CD14-positive monocyte (primary cell): ENCODE measurements at regions not wholly inside any gene's neighbourhood (a gene's known extent, or its start where the extent isn't known, plus 50 kb on each side); places are given as distances from the start of the nearest gene placed in this dataset.

ENCODE experiments used
- DNase-seq, 3 donors: peaks; one replicate each; pipeline ENCODE4 v3.0.0-alpha.2; 2011 to 2022
- H2AFZ ChIP-seq: 2 replicates; pipeline ENCODE4 v1.6.0; 2012; ENCODE audit warnings: mild to moderate bottlenecking, low read depth, low read length, inconsistent platforms; ENCODE audit not compliant: insufficient read depth, poor library complexity, severe bottlenecking
- H3K27ac ChIP-seq, 2 donors: 1 replicate in 1 of 2; 2 replicates in 1 of 2; pipeline ENCODE4 v1.5.1; 2012 to 2013; ENCODE audit warnings: low read length in 2 of 2, control low read depth in 1 of 2, inconsistent platforms in 1 of 2, low read depth in 1 of 2, mild to moderate bottlenecking in 1 of 2
- H3K27me3 ChIP-seq, 2 donors: one replicate each; pipeline versions ENCODE4 v1.6.0 to v1.6.1; 2011 to 2013; ENCODE audit warnings: low read length in 2 of 2; ENCODE audit not compliant: control insufficient read depth in 2 of 2, insufficient read depth in 2 of 2
- H3K36me3 ChIP-seq, 2 donors: replicated peaks in 1 of 2; 1 replicate in 1 of 2; 2 replicates in 1 of 2; pipeline versions ENCODE4 v1.5.1 to v1.6.1; 2012 to 2013; ENCODE audit warnings: low read length in 2 of 2, control low read depth in 1 of 2, inconsistent platforms in 1 of 2, mild to moderate bottlenecking in 1 of 2; ENCODE audit not compliant: insufficient read depth in 2 of 2, control insufficient read depth in 1 of 2
- H3K4me1 ChIP-seq, 2 donors: 1 replicate in 1 of 2; 2 replicates in 1 of 2; pipeline versions ENCODE4 v1.5.1 to v1.6.1; 2012 to 2013; ENCODE audit warnings: low read length in 2 of 2, control low read depth in 1 of 2, inconsistent platforms in 1 of 2, mild to moderate bottlenecking in 1 of 2, moderate library complexity in 1 of 2; ENCODE audit not compliant: insufficient read depth in 2 of 2, control insufficient read depth in 1 of 2
- H3K4me2 ChIP-seq: replicated peaks from 2 replicates; pipeline ENCODE3; 2012; ENCODE audit warnings: low read length, moderate library complexity, mild to moderate bottlenecking; ENCODE audit not compliant: poor library complexity, severe bottlenecking; ENCODE audit errors: extremely low read depth
- H3K4me3 ChIP-seq, 3 experiments: fragments of 200-600 bp in 1 of 3; sonication (generic) in 1 of 3; replicated peaks in 1 of 3; 1 replicate in 2 of 3; 2 replicates in 1 of 3; pipeline ENCODE4 v1.5.1; 2011 to 2013; ENCODE audit warnings: low read length in 3 of 3, mild to moderate bottlenecking in 3 of 3, control low read depth in 2 of 3, low read depth in 2 of 3, inconsistent platforms in 1 of 3, moderate library complexity in 1 of 3
- H3K79me2 ChIP-seq: 2 replicates; pipeline ENCODE4 v1.6.0; 2012; ENCODE audit warnings: mild to moderate bottlenecking, control low read depth, inconsistent platforms, low read length, moderate library complexity; ENCODE audit not compliant: insufficient read depth
- H3K9ac ChIP-seq: 2 replicates; pipeline ENCODE4 v1.6.0; 2017; ENCODE audit warnings: low read length, mild to moderate bottlenecking; ENCODE audit not compliant: insufficient read depth, poor library complexity, severe bottlenecking
- H3K9me3 ChIP-seq, 2 donors: replicated peaks in 1 of 2; 1 replicate in 1 of 2; 2 replicates in 1 of 2; pipeline versions ENCODE4 v1.5.1 to v1.6.1; 2012 to 2013; ENCODE audit warnings: low read length in 2 of 2, control low read depth in 1 of 2; ENCODE audit not compliant: control insufficient read depth in 1 of 2, insufficient read depth in 1 of 2
- H4K20me1 ChIP-seq: 2 replicates; pipeline ENCODE4 v1.6.0; 2012; ENCODE audit warnings: mild to moderate bottlenecking, low read length, control low read depth, moderate library complexity; ENCODE audit not compliant: insufficient read depth
- H3K27ac Mint-ChIP-seq, 7 donors: one replicate each; pipeline ENCODE4 v1.8.0; 2020; ENCODE audit warnings: mild to moderate bottlenecking in 7 of 7, mixed read lengths in 7 of 7, moderate library complexity in 6 of 7, inconsistent platforms in 2 of 7
- H3K27me3 Mint-ChIP-seq, 3 donors: one replicate each; pipeline ENCODE4 v1.8.0; 2021 to 2022; ENCODE audit warnings: low read depth in 3 of 3, mild to moderate bottlenecking in 3 of 3, mixed read lengths in 3 of 3, moderate library complexity in 3 of 3, inconsistent platforms in 1 of 3
- H3K36me3 Mint-ChIP-seq, 2 donors: one replicate each; pipeline ENCODE4 v1.8.0; 2020; ENCODE audit warnings: mixed read lengths in 2 of 2, inconsistent platforms in 1 of 2, mild to moderate bottlenecking in 1 of 2
- H3K4me1 Mint-ChIP-seq: one replicate; pipeline ENCODE4 v1.8.0; 2020; ENCODE audit warnings: mild to moderate bottlenecking, mixed read lengths
- H3K4me3 Mint-ChIP-seq, 2 donors: one replicate each; pipeline ENCODE4 v1.8.0; 2020; ENCODE audit warnings: mild to moderate bottlenecking in 2 of 2, mixed read lengths in 2 of 2, moderate library complexity in 1 of 2
- H3K9me3 Mint-ChIP-seq, 7 donors: one replicate each; pipeline ENCODE4 v1.8.0; 2020 to 2022; ENCODE audit warnings: mixed read lengths in 7 of 7, mild to moderate bottlenecking in 6 of 7, moderate library complexity in 6 of 7, inconsistent platforms in 2 of 7
- CTCF ChIP-seq: fragments of 200-600 bp; IDR thresholded peaks from one replicate; pipeline ENCODE4 v1.8.0; 2022; ENCODE audit warnings: antibody characterized with exemption, mild to moderate bottlenecking
- WGBS: methylation state at CpG from one replicate; pipeline ENCODE4 v1.1.5; 2013; ENCODE audit warnings: missing lambda C conversion rate; ENCODE audit not compliant: insufficient coverage; 5-methylcytosine and 5-hydroxymethylcytosine counted together
- intact Hi-C, 2 donors: fragments of 100-400 bp; cut with micrococcal nuclease; formaldehyde crosslinking; loops; one replicate each; pipeline versions ENCODE4 v1.15.0 to v1.15.1; 2023

DNA sequence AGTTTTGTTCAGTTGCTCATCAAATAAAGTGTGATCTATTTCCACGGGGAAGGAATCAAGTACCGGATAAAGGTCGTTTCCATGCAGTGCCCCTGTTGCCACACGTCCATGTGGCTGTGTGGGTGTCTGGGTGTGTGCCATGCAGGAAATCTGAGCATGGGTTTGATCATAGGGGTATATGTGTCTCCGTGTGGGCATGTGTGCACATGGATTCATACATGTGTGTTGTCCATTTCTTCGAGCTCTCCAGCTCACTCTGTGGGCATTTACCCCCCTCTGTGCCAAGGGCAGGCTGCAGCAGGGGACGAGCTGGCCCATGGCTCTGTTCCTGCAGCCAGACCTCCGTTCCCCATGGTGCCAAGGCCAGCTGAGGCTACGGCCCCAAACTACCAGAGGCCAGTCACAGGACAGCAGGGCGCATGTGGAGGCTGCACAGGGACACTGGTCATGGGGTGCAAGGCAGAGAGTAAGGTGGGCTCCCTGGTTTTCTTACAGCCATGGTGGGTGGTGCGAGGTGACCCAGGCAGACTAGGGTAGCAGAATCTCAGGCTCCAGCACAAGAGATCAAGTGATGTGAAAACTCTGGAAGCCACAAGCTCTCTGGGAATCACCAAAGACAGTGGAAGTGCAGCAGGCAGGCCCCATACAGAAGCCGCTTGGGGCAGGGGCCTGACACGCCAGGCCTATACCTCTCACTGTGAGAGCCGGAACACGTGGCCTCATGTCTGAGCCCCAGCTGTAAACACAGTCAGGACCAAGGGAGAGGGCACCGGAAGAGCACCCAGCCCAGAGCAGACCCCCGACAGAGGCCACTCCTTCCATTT, 66.4 kb upstream of the RAB6C start:
- Mint-ChIP-seq H3K36me3 (no peaks in the 10 kb centered on the region), H3K4me3 (no peak overlapping the region), H3K27me3 (peaks cover 0 to 3% (median 2%) of the 10 kb centered on the region in 3 donors), H3K27ac (peak overlapping the region in 1 of 7 donors; percentile 5), H3K9me3 (peaks cover 3 to 12% (median 8%) of the 10 kb centered on the region in 7 donors), H3K4me1 (no peaks in the 10 kb centered on the region)
- Histone ChIP-seq H4K20me1 (no peaks in the 10 kb centered on the region), H3K9ac (no peak overlapping the region), H3K36me3 (no peaks in the 10 kb centered on the region), H3K4me1 (no peaks in the 10 kb centered on the region), H3K27ac (no peak overlapping the region), H3K79me2 (no peaks in the 10 kb centered on the region), H3K4me2 (no peak overlapping the region), H3K9me3 (peaks cover 3 to 5% of the 10 kb centered on the region in 2 donors), H3K4me3 (no peak overlapping the region), H3K27me3 (no peaks in the 10 kb centered on the region), H2AFZ (no peak overlapping the region)
- WGBS: 89% methylated on average over 17 of the region's 17 CpGs
- DNase-seq: no peak
- intact Hi-C loops: no loop called here
- TF ChIP-seq CTCF: no peak

DNA sequence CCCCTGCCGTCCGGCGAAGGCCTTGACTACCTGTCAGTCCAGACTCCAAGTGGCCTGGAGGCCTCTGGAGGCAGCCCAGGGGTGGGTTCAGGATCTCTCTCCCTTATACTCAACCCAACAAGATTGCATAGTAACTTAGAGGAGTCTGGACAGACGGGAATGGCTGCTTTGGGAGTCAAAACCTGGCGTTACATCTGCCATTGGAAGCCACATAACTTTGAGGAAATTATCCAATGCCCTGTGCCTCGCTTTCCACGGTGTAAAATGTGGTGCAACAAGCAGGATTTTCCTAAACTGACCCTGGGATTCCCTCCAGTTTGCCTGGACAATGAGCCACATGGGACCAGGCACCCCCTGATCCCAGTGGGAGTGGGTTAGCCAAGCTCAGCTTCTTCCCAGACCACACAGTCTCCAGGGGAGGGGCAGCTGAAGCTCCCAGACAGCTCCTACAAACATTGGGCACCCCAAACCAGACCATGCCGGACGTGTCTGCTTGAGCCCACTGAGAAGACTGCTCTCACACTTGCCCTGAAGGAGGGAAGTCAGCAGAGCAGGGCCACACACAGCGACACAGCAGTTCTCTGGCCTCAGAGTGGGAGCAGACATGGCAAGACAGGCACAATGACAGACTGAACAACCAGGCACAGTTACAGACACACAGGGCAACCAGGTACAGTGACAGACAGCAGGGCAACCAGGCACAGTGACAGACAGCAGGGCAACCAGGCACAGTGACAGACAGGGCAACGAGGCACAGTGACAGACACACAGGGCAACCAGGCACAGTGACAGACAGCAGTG, 65.6 kb upstream of the RAB6C start:
- no peak overlapping the region for H3K9ac ChIP-seq
- H4K20me1 ChIP-seq: no peaks in the 10 kb centered on the region
- 77% methylated on average over 8 of the region's 11 CpGs for WGBS
- peak overlapping the region in 1 of 7 donors; percentile 2 for H3K27ac Mint-ChIP-seq
- no peak overlapping the region for H3K4me3 Mint-ChIP-seq
- intact Hi-C loops: no loop called here
- H3K4me1 ChIP-seq: no peaks in the 10 kb centered on the region
- H3K27me3 ChIP-seq: no peaks in the 10 kb centered on the region
- H3K27ac ChIP-seq: no peak overlapping the region
- H3K79me2 ChIP-seq: no peaks in the 10 kb centered on the region
- no peaks in the 10 kb centered on the region for H3K36me3 ChIP-seq
- peaks cover 9 to 20% (median 16%) of the 10 kb centered on the region in 7 donors for H3K9me3 Mint-ChIP-seq
- no peaks in the 10 kb centered on the region for H3K36me3 Mint-ChIP-seq
- no peak overlapping the region for H2AFZ ChIP-seq
- H3K4me3 ChIP-seq: no peak overlapping the region
- H3K9me3 ChIP-seq: peaks cover 9 to 12% of the 10 kb centered on the region in 2 donors
- H3K4me2 ChIP-seq: no peak overlapping the region
- no peaks in the 10 kb centered on the region for H3K4me1 Mint-ChIP-seq
- DNase-seq: no peak
- peaks cover 2 to 5% (median 3%) of the 10 kb centered on the region in 3 donors for H3K27me3 Mint-ChIP-seq
- no peak for TF ChIP-seq CTCF
